HCT116 (cell line): ENCODE measurements at regions not wholly inside any gene's neighbourhood (a gene's known extent, or its start where the extent isn't known, plus 50 kb on each side); places are given as distances from the start of the nearest gene placed in this dataset.

Experiments
- ATAC-seq: fragments of 200-7000 bp; cut with Tn5 transposase; 2 replicates; pipeline ENCODE4 v1.9.1; 2020; ENCODE audit warnings: mild to moderate bottlenecking, moderate library complexity
- BruUV-seq: library from RNA; stranded (reverse); fragments of 400-500 nt; replicated peaks from 2 replicates; lab custom pipeline; 2021; lab: Mats Ljungman, UMichigan
- CTCF ChIA-PET: fragments of 300-600 bp; sonication (Branson Sonifier 250); formaldehyde crosslinking; loops from one replicate; lab custom pipeline; 2021; ENCODE audit warnings: antibody characterized with exemption; lab: Charles Lee
- POLR2A ChIA-PET: fragments of 300-600, 350-600 bp; sonication (Branson Sonifier 250); formaldehyde crosslinking; loops from one replicate; lab custom pipeline; 2021; ENCODE audit warnings: antibody characterized with exemption; lab: Charles Lee
- RAD21 ChIA-PET, 2 experiments: fragments of 300-600 bp; sonication (Branson Sonifier 250); formaldehyde crosslinking; loops; one replicate each; lab custom pipeline; 2023; ENCODE audit warnings: low total read pairs in 2 of 2; ENCODE audit not compliant: uncharacterized antibody in 2 of 2, unreplicated experiment in 2 of 2, low non-redundant PET in 1 of 2; lab: Charles Lee
- DNase-seq: peaks from one replicate; pipeline ENCODE4 v3.0.0-alpha.2; 2010; ENCODE audit warnings: low read depth, low spot score
- H2AFZ ChIP-seq: fragments of 200-600 bp; shearing (Covaris generic), sonication (generic); 2 replicates; pipeline ENCODE4 v1.6.1; 2017; ENCODE audit warnings: low read depth, mixed run types, mixed read lengths, antibody characterized with exemption, low read length; ENCODE audit not compliant: poor library complexity, severe bottlenecking
- H3K27ac ChIP-seq: 2 replicates; pipeline ENCODE4 v1.5.1; 2012; ENCODE audit warnings: low read depth, low read length
- H3K27me3 ChIP-seq: fragments of 200-600 bp; sonication (generic); 2 replicates; pipeline ENCODE4 v1.6.1; 2016; ENCODE audit warnings: mixed run types, low read length, mixed read lengths; ENCODE audit not compliant: insufficient read depth
- H3K36me3 ChIP-seq, 2 experiments: fragments of 200-500 bp in 1 of 2; fragments of 200-600 bp in 1 of 2; sonication (Bioruptor generic) in 1 of 2; sonication (generic) in 1 of 2; 2 replicates each; pipeline versions ENCODE4 v1.5.1 to v1.6.1; 2014 to 2016; ENCODE audit warnings: low read length in 2 of 2, inconsistent platforms in 1 of 2, mixed read lengths in 1 of 2, mixed run types in 1 of 2; ENCODE audit not compliant: insufficient read depth in 2 of 2, control insufficient read depth in 1 of 2
- H3K4me1 ChIP-seq, 2 experiments: fragments of 200-600 bp in 1 of 2; sonication (generic) in 1 of 2; 2 replicates each; pipeline versions ENCODE4 v1.5.1 to v1.6.1; 2012 to 2017; ENCODE audit warnings: low read length in 2 of 2, inconsistent platforms in 1 of 2, mild to moderate bottlenecking in 1 of 2, mixed read lengths in 1 of 2, mixed run types in 1 of 2, moderate library complexity in 1 of 2; ENCODE audit not compliant: insufficient read depth in 2 of 2, control insufficient read depth in 1 of 2
- H3K4me2 ChIP-seq: fragments of 200-600 bp; sonication (generic); 2 replicates; pipeline ENCODE4 v1.6.1; 2017; ENCODE audit warnings: mixed run types, low read length, mixed read lengths
- H3K4me3 ChIP-seq, 2 experiments: fragments of 200-600 bp in 1 of 2; sonication (generic) in 1 of 2; replicated peaks in 1 of 2; 2 replicates each; pipeline ENCODE4 v1.5.1; 2011 to 2016; ENCODE audit warnings: low read length in 2 of 2, control low read depth in 1 of 2, low read depth in 1 of 2, mild to moderate bottlenecking in 1 of 2, mixed read lengths in 1 of 2, mixed run types in 1 of 2
- H3K79me2 ChIP-seq: fragments of 200-600 bp; sonication (generic); 2 replicates; pipeline ENCODE4 v1.6.1; 2017; ENCODE audit warnings: mild to moderate bottlenecking, mixed run types, low read length, moderate library complexity, mixed read lengths; ENCODE audit not compliant: insufficient read depth
- H3K9ac ChIP-seq: fragments of 200-600 bp; sonication (generic); 2 replicates; pipeline ENCODE4 v1.6.1; 2016; ENCODE audit warnings: low read length, mixed read lengths
- H3K9me2 ChIP-seq: fragments of 200-600 bp; sonication (generic), shearing (Covaris generic); 2 replicates; pipeline ENCODE4 v1.6.1; 2017; ENCODE audit warnings: mixed run types, mild to moderate bottlenecking, moderate library complexity; ENCODE audit not compliant: insufficient read depth
- H3K9me3 ChIP-seq, 2 experiments: fragments of 200-500 bp in 1 of 2; fragments of 200-600 bp in 1 of 2; sonication (Bioruptor generic) in 1 of 2; sonication (generic) in 1 of 2; 2 replicates each; pipeline ENCODE4 v1.6.1; 2014 to 2017; ENCODE audit warnings: low read length in 2 of 2, mixed read lengths in 2 of 2, inconsistent platforms in 1 of 2, low read depth in 1 of 2, mild to moderate bottlenecking in 1 of 2, mixed run types in 1 of 2, moderate library complexity in 1 of 2; ENCODE audit not compliant: control insufficient read depth in 1 of 2, insufficient read depth in 1 of 2
- H4K20me1 ChIP-seq: fragments of 200-600 bp; sonication (generic), shearing (Covaris generic); 2 replicates; pipeline ENCODE4 v1.6.1; 2017; ENCODE audit warnings: mixed run types, mild to moderate bottlenecking, moderate library complexity; ENCODE audit not compliant: insufficient read depth
- CBX3 ChIP-seq: IDR thresholded peaks from 2 replicates; pipeline ENCODE4 v1.6.1; 2012; ENCODE audit warnings: low read depth
- CEBPB ChIP-seq: IDR thresholded peaks from 2 replicates; pipeline ENCODE4 v1.6.1; 2012; ENCODE audit warnings: low read depth
- ELF1 ChIP-seq: IDR thresholded peaks from 2 replicates; pipeline ENCODE4 v1.6.1; 2012; ENCODE audit warnings: low read depth, borderline replicate concordance
- EZH2phosphoT487 ChIP-seq: fragments of 200-600 bp; IDR thresholded peaks from 2 replicates; pipeline ENCODE4 v1.6.1; 2018; ENCODE audit warnings: antibody characterized with exemption, borderline replicate concordance
- FOSL1 ChIP-seq: IDR thresholded peaks from 2 replicates; pipeline ENCODE4 v1.6.1; 2012; ENCODE audit warnings: low read depth
- JUND ChIP-seq: IDR thresholded peaks from 2 replicates; pipeline ENCODE4 v1.6.1; 2012
- POLR2A ChIP-seq: IDR thresholded peaks from 2 replicates; pipeline ENCODE4 v1.7.0; 2011; ENCODE audit warnings: borderline replicate concordance; ENCODE audit not compliant: insufficient read depth, insufficient read length; ENCODE audit errors: extremely low read depth
- SIN3A ChIP-seq: IDR thresholded peaks from 2 replicates; pipeline ENCODE4 v1.6.1; 2012; ENCODE audit warnings: low read depth
- SP1 ChIP-seq: IDR thresholded peaks from 2 replicates; pipeline ENCODE4 v1.6.1; 2012; ENCODE audit warnings: low read depth
- YY1 ChIP-seq: IDR thresholded peaks from 2 replicates; pipeline ENCODE4 v1.6.1; 2011; ENCODE audit warnings: low read length, low read depth, moderate library complexity, mild to moderate bottlenecking; ENCODE audit not compliant: insufficient replicate concordance; ENCODE audit errors: extremely low read depth
- ZFX ChIP-seq: fragments of 450-650 bp; IDR thresholded peaks from 2 replicates; pipeline ENCODE4 v1.6.1; 2017
- ZNF274 ChIP-seq: fragments of 200-500 bp; sonication (Bioruptor generic); IDR thresholded peaks from 2 replicates; pipeline ENCODE4 v1.6.1; 2014; ENCODE audit warnings: mild to moderate bottlenecking, low read depth, low read length, inconsistent platforms
- intact Hi-C: fragments of 100-400 bp; cut with micrococcal nuclease; formaldehyde crosslinking; loops from 2 replicates; pipeline ENCODE4 v1.10.0; 2022
- TF ChIP-seq, protein P1 (sequence below): IDR thresholded peaks from 2 replicates; pipeline ENCODE4 v1.6.1; 2012; ENCODE audit warnings: low read depth
- TF ChIP-seq, protein P2 (sequence below): IDR thresholded peaks from 2 replicates; pipeline ENCODE4 v1.6.1; 2011; ENCODE audit warnings: mild to moderate bottlenecking, low read length, moderate library complexity; ENCODE audit not compliant: insufficient replicate concordance; ENCODE audit errors: extremely low read depth
- TF ChIP-seq, protein P3 (sequence below): IDR thresholded peaks from 2 replicates; pipeline ENCODE4 v1.6.1; 2012

DNA sequence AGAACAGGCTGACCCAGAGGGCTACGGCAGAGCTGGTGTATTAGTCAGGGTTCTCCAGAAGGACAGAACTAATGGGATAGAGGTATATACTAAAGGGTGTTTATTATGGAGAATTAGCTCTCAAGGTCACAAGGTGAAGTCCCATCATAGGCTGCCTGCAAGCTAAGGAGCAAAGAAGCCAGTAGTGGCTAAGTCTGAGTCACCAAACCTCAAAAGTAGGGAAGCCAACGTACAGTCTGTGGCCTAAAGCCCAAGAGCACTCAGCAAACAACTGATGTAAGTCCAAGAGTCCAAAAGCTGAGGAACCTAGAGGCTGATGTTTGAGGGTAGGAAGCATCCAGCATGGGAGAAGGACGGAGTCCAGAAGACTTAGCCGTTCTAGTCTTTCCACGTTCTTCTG is 179.2 kb downstream of the BACH1 start:
- ChIA-PET RAD21 (no interaction called here), CTCF (interaction anchor here (1.2 kb wide), 2 partner anchors 22 to 25 kb away, joined by 3 read pairs; no protein-coding TSS in a partner anchor), POLR2A (no interaction called here)
- no peaks in the 10 kb centered on the region for H3K9me2 ChIP-seq
- ATAC-seq (no peak), DNase-seq (no peak)
- BruUV-seq = no TSS peak
- H3K27me3 ChIP-seq = no peaks in the 10 kb centered on the region
- H3K9ac ChIP-seq = no peak overlapping the region
- intact Hi-C loops = loop anchor here (5.0 kb wide), 1 partner anchor 316 kb away; no protein-coding TSS in a partner anchor
- H4K20me1 ChIP-seq = no peaks in the 10 kb centered on the region
- H3K36me3 ChIP-seq = no peaks in the 10 kb centered on the region
- no peak overlapping the region for H3K4me2 ChIP-seq
- no peak overlapping the region for H2AFZ ChIP-seq
- H3K79me2 ChIP-seq = no peaks in the 10 kb centered on the region
- H3K27ac ChIP-seq = no peak overlapping the region
- no peaks in the 10 kb centered on the region for H3K9me3 ChIP-seq
- H3K4me1 ChIP-seq = 0 out of 4 replicates have a peak, but pooled peaks cover 4% of the 10 kb centered on the region in 2 experiments
- TF ChIP-seq SP1 (no peak), SIN3A (no peak), FOSL1 (no peak), CEBPB (no peak)
- TF ChIP-seq, protein P1, sequence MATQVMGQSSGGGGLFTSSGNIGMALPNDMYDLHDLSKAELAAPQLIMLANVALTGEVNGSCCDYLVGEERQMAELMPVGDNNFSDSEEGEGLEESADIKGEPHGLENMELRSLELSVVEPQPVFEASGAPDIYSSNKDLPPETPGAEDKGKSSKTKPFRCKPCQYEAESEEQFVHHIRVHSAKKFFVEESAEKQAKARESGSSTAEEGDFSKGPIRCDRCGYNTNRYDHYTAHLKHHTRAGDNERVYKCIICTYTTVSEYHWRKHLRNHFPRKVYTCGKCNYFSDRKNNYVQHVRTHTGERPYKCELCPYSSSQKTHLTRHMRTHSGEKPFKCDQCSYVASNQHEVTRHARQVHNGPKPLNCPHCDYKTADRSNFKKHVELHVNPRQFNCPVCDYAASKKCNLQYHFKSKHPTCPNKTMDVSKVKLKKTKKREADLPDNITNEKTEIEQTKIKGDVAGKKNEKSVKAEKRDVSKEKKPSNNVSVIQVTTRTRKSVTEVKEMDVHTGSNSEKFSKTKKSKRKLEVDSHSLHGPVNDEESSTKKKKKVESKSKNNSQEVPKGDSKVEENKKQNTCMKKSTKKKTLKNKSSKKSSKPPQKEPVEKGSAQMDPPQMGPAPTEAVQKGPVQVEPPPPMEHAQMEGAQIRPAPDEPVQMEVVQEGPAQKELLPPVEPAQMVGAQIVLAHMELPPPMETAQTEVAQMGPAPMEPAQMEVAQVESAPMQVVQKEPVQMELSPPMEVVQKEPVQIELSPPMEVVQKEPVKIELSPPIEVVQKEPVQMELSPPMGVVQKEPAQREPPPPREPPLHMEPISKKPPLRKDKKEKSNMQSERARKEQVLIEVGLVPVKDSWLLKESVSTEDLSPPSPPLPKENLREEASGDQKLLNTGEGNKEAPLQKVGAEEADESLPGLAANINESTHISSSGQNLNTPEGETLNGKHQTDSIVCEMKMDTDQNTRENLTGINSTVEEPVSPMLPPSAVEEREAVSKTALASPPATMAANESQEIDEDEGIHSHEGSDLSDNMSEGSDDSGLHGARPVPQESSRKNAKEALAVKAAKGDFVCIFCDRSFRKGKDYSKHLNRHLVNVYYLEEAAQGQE = no peak
- H3K4me3 ChIP-seq = no peak overlapping the region

DNA sequence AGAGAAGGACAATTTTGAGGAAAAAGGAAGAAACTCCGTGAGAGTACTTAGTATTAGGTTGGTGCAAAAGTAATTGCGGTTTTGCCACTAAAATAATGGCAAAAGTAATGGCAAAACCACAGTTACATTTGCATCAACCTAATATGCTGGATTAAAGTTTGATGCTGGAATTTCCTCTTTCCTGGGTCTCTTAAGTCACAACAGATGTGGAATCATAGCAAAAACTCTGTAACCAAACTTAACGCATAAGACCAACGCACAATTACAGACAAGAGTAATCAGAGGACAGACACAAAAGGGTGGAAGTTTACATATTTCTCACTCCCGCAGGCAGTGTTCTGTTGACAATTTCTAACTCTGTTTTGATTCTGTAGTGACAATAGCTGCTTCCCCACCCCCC is 182.4 kb downstream of the BACH1 start:
- Histone ChIP-seq H3K9me3 (no peaks in the 10 kb centered on the region), H3K9ac (no peak overlapping the region), H3K27me3 (no peaks in the 10 kb centered on the region), H3K4me2 (no peak overlapping the region), H3K9me2 (no peaks in the 10 kb centered on the region), H3K4me3 (no peak overlapping the region), H3K79me2 (no peaks in the 10 kb centered on the region), H3K27ac (no peak overlapping the region), H2AFZ (no peak overlapping the region), H3K4me1 (0 out of 4 replicates have a peak, but pooled peaks cover 4% of the 10 kb centered on the region in 2 experiments), H3K36me3 (no peaks in the 10 kb centered on the region), H4K20me1 (no peaks in the 10 kb centered on the region)
- no peak for ATAC-seq
- POLR2A ChIA-PET = no interaction called here
- intact Hi-C loops = no loop called here
- BruUV-seq = no TSS peak
- DNase-seq = no peak
- RAD21 ChIA-PET = no interaction called here
- CTCF ChIA-PET = no interaction called here
- TF ChIP-seq ZNF274 = no peak
- TF ChIP-seq, protein P2, sequence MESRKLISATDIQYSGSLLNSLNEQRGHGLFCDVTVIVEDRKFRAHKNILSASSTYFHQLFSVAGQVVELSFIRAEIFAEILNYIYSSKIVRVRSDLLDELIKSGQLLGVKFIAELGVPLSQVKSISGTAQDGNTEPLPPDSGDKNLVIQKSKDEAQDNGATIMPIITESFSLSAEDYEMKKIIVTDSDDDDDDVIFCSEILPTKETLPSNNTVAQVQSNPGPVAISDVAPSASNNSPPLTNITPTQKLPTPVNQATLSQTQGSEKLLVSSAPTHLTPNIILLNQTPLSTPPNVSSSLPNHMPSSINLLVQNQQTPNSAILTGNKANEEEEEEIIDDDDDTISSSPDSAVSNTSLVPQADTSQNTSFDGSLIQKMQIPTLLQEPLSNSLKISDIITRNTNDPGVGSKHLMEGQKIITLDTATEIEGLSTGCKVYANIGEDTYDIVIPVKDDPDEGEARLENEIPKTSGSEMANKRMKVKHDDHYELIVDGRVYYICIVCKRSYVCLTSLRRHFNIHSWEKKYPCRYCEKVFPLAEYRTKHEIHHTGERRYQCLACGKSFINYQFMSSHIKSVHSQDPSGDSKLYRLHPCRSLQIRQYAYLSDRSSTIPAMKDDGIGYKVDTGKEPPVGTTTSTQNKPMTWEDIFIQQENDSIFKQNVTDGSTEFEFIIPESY = no peak
- no peak for TF ChIP-seq JUND
- no peak for TF ChIP-seq EZH2phosphoT487
- no peak for TF ChIP-seq CBX3
- TF ChIP-seq POLR2A = no peak
- no peak for TF ChIP-seq ELF1
- TF ChIP-seq, protein P3, sequence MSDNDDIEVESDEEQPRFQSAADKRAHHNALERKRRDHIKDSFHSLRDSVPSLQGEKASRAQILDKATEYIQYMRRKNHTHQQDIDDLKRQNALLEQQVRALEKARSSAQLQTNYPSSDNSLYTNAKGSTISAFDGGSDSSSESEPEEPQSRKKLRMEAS = no peak
- TF ChIP-seq YY1 = no peak
- TF ChIP-seq ZFX = no peak
